NCI-H510A (cell line): ENCODE measurements at regions not wholly inside any gene's neighbourhood (a gene's known extent, or its start where the extent isn't known, plus 50 kb on each side); places are given as distances from the start of the nearest gene placed in this dataset.

Source experiments
- DNase-seq: peaks from one replicate; lab custom pipeline; 2025; lab: John Stamatoyannopoulos, UW

- DNase-seq: no peak
Observed at GRCh38 chr16:35841632-35842031, 2382.2 kb downstream of the TP53TG3F start.

- no peak for DNase-seq
Observed at GRCh38 chr16:35862242-35862641, 2402.8 kb downstream of the TP53TG3F start.

DNA sequence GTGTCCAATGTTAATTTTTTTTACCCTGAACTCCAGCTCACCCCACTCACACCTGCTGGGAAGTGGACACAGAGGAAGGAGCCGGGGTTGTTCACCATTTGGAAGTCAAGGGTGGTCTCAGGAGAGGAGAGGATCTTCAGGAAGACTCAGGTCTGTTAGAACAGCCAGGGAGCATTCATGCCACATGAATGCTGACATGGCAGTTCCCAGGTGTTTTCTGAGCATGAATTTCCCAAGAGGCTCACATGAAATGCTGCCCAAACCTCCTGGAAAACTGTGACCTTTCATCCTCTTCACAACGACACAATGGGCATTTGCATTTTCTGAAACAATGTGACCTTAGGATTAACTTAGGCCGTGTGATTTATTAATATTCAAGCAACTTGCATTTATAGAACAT is 2409.2 kb downstream of the TP53TG3F start:
- DNase-seq: no peak

DNA sequence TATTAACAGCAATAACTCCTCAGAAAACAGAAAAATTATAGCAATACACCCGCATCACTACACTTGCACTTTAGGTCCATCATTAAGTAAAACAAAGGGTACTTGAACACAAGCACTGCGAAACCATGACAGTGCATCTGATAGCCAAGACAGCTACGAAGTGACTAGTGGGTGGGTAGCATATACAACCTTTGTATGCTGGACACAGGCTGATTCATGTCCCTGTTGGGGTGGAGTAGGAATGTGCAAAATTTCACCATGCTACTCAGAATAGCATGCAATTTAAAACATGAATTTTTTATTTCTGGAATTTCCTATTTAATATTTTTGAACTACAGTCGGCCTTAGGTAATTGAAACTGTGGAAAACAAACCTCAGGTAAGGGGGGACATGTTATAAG is 2414.1 kb downstream of the TP53TG3F start:
- no peak for DNase-seq

GRCh38 chr16:35881654-35882053 is 2422.2 kb downstream of the TP53TG3F start:
- DNase-seq: no peak

DNA sequence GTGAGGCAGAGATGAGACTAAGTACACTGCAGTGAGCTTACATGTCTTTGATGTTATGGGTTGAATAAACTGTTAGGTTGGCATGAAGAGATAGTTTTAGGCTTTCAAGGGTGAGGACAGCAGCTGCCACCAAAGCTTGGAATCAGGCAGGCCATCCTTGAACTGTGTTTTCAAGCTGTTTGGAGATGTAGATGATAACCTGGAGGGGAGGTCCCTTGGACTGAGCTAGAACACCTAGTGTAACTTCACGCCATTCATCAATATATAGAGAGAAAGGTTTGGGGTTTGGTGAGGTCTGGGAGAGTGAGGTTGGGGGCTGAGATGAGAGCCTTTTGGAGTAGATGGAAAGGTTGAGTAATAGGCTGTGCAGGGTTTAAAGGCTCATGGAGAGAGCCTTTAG is 2447.0 kb downstream of the TP53TG3F start:
- no peak for DNase-seq

- no peak for DNase-seq
Observed at GRCh38 chr16:35908152-35908551, 2448.7 kb downstream of the TP53TG3F start.

DNA sequence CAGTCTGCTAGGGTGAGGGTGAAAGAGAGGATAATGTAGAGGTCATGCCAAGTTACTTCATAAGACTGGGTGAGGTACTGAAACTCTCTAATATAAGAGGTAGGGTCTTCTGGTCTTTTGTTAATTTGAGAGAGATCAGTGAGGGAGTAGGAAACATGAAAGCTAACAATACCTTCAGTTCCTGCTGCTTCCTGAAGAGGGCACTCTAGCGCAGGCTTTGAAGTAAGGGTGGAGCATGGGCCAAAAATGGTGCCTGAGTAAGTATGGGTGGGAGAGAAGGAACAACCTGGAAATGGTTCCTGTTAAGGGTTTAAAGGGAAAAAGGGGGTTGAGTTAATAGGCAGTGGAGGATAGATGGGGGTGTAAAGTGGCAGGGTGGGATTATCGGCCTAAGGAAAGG is 2449.5 kb downstream of the TP53TG3F start:
- DNase-seq: no peak

GRCh38 chr16:35909351-35909954 is 2450.0 kb downstream of the TP53TG3F start:
- no peak for DNase-seq

GRCh38 chr16:35910409-35910808 is 2451.0 kb downstream of the TP53TG3F start:
- no peak for DNase-seq

GRCh38 chr16:35911899-35912298 is 2452.5 kb downstream of the TP53TG3F start:
- no peak for DNase-seq

- DNase-seq: no peak
Observed at GRCh38 chr16:35931722-35932121, 2472.3 kb downstream of the TP53TG3F start.
